ENCODE measurements at regions not wholly inside any gene's neighbourhood (a gene's known extent, or its start where the extent isn't known, plus 50 kb on each side); places are given as distances from the start of the nearest gene placed in this dataset.

DNA sequence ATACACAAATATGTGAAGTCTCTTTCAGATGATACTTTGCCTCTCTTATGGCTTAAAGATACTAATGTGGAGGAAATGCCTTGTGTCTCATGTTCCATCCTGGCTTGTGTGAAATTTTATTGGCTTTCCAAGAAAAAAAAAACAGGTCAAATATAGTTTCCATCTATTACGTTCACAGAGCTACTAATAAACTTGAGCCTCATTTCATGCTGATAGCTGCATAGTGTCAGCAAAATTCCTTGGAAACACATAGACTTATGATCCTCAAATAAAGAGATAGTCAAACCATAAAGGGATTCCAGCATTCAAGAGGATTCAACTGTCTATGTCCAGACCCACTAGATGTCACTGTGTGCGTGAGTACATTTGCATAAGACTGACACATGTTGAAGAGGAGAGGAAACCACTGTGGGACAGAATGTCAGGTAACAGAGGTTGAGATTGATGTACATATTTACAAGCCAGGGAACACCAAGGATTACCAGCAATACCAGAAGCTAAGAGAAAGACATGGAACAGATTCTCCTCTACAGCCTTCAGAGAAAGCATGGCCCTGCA is 266.6 kb downstream of the COL12A1 start:
- TF ChIP-seq, protein P1, sequence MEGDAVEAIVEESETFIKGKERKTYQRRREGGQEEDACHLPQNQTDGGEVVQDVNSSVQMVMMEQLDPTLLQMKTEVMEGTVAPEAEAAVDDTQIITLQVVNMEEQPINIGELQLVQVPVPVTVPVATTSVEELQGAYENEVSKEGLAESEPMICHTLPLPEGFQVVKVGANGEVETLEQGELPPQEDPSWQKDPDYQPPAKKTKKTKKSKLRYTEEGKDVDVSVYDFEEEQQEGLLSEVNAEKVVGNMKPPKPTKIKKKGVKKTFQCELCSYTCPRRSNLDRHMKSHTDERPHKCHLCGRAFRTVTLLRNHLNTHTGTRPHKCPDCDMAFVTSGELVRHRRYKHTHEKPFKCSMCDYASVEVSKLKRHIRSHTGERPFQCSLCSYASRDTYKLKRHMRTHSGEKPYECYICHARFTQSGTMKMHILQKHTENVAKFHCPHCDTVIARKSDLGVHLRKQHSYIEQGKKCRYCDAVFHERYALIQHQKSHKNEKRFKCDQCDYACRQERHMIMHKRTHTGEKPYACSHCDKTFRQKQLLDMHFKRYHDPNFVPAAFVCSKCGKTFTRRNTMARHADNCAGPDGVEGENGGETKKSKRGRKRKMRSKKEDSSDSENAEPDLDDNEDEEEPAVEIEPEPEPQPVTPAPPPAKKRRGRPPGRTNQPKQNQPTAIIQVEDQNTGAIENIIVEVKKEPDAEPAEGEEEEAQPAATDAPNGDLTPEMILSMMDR (IDR thresholded peaks at IDR 0.05) = no peak
- TF ChIP-seq POLR2A (IDR thresholded peaks at IDR 0.05) = no peak
